ENCODE measurements at regions not wholly inside any gene's neighbourhood (a gene's known extent, or its start where the extent isn't known, plus 50 kb on each side); places are given as distances from the start of the nearest gene placed in this dataset.

DNA sequence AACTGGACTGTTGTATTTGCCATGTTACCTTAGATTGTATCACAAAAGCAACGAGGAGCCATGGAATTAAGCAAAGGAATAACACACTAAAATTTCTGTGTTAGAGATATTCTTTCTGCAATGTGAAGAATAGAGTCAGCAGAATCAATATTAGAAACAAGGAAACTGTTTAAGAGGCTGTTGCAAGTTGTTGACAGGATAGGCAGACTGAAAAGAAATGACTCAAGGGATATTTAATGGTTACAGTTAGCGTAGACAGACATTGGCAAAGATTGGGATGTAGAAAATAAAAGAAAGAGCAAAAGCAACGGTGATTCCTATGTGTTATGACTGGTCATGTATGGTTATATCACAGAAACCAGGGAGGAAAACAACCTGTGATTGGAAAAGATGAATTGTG, 299.0 kb upstream of the PPFIA2 start:
- H4K20me1 ChIP-seq (replicated peaks; ENCODE audit: control insufficient read depth, insufficient read depth, low read length), result no peaks in the 10 kb centered on the region
- in situ Hi-C loops (cut with MboI) (no loop called here), intact Hi-C loops (cut with micrococcal nuclease) (no loop called here)
- no TSS peak for BruUV-seq (replicated peaks)
- no peaks in the 10 kb centered on the region for H3K9me1 ChIP-seq (ENCODE audit: control insufficient read depth, insufficient read depth, low read length)
- DNase-seq (ENCODE audit: extremely low read depth in 1 of 4, low spot score in 3 of 4) (no peak), ATAC-seq (no peak), FAIRE-seq (no peak)
- no peak for TF ChIP-seq BRD9 (IDR thresholded peaks at IDR 0.05; ENCODE audit: low read depth, partially characterized antibody)
- no peak for TF ChIP-seq PRMT5 (CRISPR knock-in tag; IDR thresholded peaks at IDR 0.05)
- TF ChIP-seq, protein P1, sequence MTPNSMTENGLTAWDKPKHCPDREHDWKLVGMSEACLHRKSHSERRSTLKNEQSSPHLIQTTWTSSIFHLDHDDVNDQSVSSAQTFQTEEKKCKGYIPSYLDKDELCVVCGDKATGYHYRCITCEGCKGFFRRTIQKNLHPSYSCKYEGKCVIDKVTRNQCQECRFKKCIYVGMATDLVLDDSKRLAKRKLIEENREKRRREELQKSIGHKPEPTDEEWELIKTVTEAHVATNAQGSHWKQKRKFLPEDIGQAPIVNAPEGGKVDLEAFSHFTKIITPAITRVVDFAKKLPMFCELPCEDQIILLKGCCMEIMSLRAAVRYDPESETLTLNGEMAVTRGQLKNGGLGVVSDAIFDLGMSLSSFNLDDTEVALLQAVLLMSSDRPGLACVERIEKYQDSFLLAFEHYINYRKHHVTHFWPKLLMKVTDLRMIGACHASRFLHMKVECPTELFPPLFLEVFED (CRISPR knock-in tag; conservative IDR thresholded peaks at IDR 0.05), result no peak
- no peak for TF ChIP-seq NCOA2 (IDR thresholded peaks at IDR 0.05; ENCODE audit: partially characterized antibody in 2 of 2)
- no peak for TF ChIP-seq MTF1 (CRISPR knock-in tag; IDR thresholded peaks at IDR 0.05; ENCODE audit: borderline replicate concordance)
- no peak for TF ChIP-seq PURB (CRISPR knock-in tag; IDR thresholded peaks at IDR 0.05; ENCODE audit: low read depth)
- no peak for TF ChIP-seq CHD2 (IDR thresholded peaks at IDR 0.05; ENCODE audit: low read depth, low read length)
- TF ChIP-seq, protein P2, sequence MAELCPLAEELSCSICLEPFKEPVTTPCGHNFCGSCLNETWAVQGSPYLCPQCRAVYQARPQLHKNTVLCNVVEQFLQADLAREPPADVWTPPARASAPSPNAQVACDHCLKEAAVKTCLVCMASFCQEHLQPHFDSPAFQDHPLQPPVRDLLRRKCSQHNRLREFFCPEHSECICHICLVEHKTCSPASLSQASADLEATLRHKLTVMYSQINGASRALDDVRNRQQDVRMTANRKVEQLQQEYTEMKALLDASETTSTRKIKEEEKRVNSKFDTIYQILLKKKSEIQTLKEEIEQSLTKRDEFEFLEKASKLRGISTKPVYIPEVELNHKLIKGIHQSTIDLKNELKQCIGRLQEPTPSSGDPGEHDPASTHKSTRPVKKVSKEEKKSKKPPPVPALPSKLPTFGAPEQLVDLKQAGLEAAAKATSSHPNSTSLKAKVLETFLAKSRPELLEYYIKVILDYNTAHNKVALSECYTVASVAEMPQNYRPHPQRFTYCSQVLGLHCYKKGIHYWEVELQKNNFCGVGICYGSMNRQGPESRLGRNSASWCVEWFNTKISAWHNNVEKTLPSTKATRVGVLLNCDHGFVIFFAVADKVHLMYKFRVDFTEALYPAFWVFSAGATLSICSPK (IDR thresholded peaks at IDR 0.05; ENCODE audit: borderline replicate concordance), result no peak
- TF ChIP-seq, protein P3, sequence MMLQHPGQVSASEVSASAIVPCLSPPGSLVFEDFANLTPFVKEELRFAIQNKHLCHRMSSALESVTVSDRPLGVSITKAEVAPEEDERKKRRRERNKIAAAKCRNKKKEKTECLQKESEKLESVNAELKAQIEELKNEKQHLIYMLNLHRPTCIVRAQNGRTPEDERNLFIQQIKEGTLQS (IDR thresholded peaks at IDR 0.05), result no peak
- TF ChIP-seq, protein P3 (CRISPR knock-in tag; conservative IDR thresholded peaks at IDR 0.05), result no peak
- no peaks in the 10 kb centered on the region for H3K36me3 ChIP-seq (ENCODE audit: control insufficient read depth, insufficient read depth, low read length)
- WGBS (ENCODE audit: insufficient coverage, low coverage, missing lambda C conversion rate), result 0% methylated on average over 3 of the region's 3 CpGs
- no peak overlapping the region for H3K4me2 ChIP-seq (ENCODE audit: insufficient read depth, low read length)
- H3K27me3 ChIP-seq (ENCODE audit: control insufficient read depth in 2 of 2, insufficient read depth in 2 of 2, low read length in 2 of 2), result no peaks in the 10 kb centered on the region
- no peak overlapping the region for H3K9ac ChIP-seq (ENCODE audit: insufficient read depth in 1 of 2, low read depth in 2 of 2, low read length in 2 of 2)
- POLR2A ChIA-PET, result no interaction called here
- no peaks in the 10 kb centered on the region for H3K79me2 ChIP-seq (ENCODE audit: control insufficient read depth, insufficient read depth, low read length)
- no peak overlapping the region for H3K27ac ChIP-seq (ENCODE audit: extremely low read depth, low read depth, low read length)
- H3K4me1 ChIP-seq (replicated peaks in 1 of 2; ENCODE audit: control insufficient read depth in 2 of 2, insufficient read depth in 2 of 2, low read length in 2 of 2), result no peaks in the 10 kb centered on the region
- no peak overlapping the region for H3K4me3 ChIP-seq
- no peak overlapping the region for H2AFZ ChIP-seq (ENCODE audit: low read depth, low read length)
- CTCF ChIA-PET (ENCODE audit: low intra/inter-chr PET ratio), result no interaction called here
- no peaks in the 10 kb centered on the region for H3K9me3 ChIP-seq (replicated peaks; ENCODE audit: control insufficient read depth, insufficient read depth, low read depth, low read length)

Data from K562 (cell line).